ENCODE measurements at regions not wholly inside any gene's neighbourhood (a gene's known extent, or its start where the extent isn't known, plus 50 kb on each side); places are given as distances from the start of the nearest gene placed in this dataset.
"Not testable (repeated sequence)": the region's sequence is repeated elsewhere in the genome, so short reads cannot be mapped to it uniquely, and the experiment has no call there.

GRCh38 chrX:27136325-27136724, 326.8 kb downstream of the PPP4R3C start:
- no peak for DNase-seq

GRCh38 chrX:27132862-27133261, 330.3 kb downstream of the PPP4R3C start:
- DNase-seq: no peak

GRCh38 chrX:27087176-27087575, 376.0 kb downstream of the PPP4R3C start:
- DNase-seq: not testable (repeated sequence)

GRCh38 chrX:27086237-27086636, 376.9 kb downstream of the PPP4R3C start:
- DNase-seq: no peak

- no peak for DNase-seq
Observed at GRCh38 chrX:27085346-27085745, 377.8 kb downstream of the PPP4R3C start.

- no peak for DNase-seq
Observed at GRCh38 chrX:27078371-27078770, 384.8 kb downstream of the PPP4R3C start.

GRCh38 chrX:27057883-27058282, 405.3 kb downstream of the PPP4R3C start:
- no peak for DNase-seq

- no peak for DNase-seq
Observed at GRCh38 chrX:27039332-27039731, 423.8 kb downstream of the PPP4R3C start.

- DNase-seq: no peak
Observed at GRCh38 chrX:27008486-27008885, 454.7 kb downstream of the PPP4R3C start.

- DNase-seq: no peak
Observed at GRCh38 chrX:26999634-27000033, 463.5 kb downstream of the PPP4R3C start.

- no peak for DNase-seq
Observed at GRCh38 chrX:26958261-26958660, 504.9 kb downstream of the PPP4R3C start.

GRCh38 chrX:26954029-26954428, 509.1 kb downstream of the PPP4R3C start:
- DNase-seq: no peak

- no peak for DNase-seq
Observed at GRCh38 chrX:26952213-26952612, 510.9 kb downstream of the PPP4R3C start.

- no peak for DNase-seq
Observed at GRCh38 chrX:26927419-26927818, 535.7 kb downstream of the PPP4R3C start.

- DNase-seq: no peak
Observed at GRCh38 chrX:26925088-26925487, 538.1 kb downstream of the PPP4R3C start.

- DNase-seq: no peak
Observed at GRCh38 chrX:26922278-26922677, 540.9 kb downstream of the PPP4R3C start.

- no peak for DNase-seq
Observed at GRCh38 chrX:26918631-26919030, 544.5 kb downstream of the PPP4R3C start.

GRCh38 chrX:26916991-26917390, 546.1 kb downstream of the PPP4R3C start:
- no peak for DNase-seq

GRCh38 chrX:26915064-26915463, 548.1 kb downstream of the PPP4R3C start:
- no peak for DNase-seq

- no peak for DNase-seq
Observed at GRCh38 chrX:26914232-26914631, 548.9 kb downstream of the PPP4R3C start.

- DNase-seq: not testable (repeated sequence)
Observed at GRCh38 chrX:26911785-26912184, 551.4 kb downstream of the PPP4R3C start.

GRCh38 chrX:26909728-26910127, 553.4 kb downstream of the PPP4R3C start:
- no peak for DNase-seq

- DNase-seq: no peak
Observed at GRCh38 chrX:26908218-26908617, 554.9 kb downstream of the PPP4R3C start.

GRCh38 chrX:26889574-26889973, 573.6 kb downstream of the PPP4R3C start:
- no peak for DNase-seq

GRCh38 chrX:26873736-26874135, 589.4 kb downstream of the PPP4R3C start:
- no peak for DNase-seq

GRCh38 chrX:26871967-26872366, 591.2 kb downstream of the PPP4R3C start:
- DNase-seq: no peak

All from KG1 (cell line).